HG03064 (cell line): ENCODE measurements at regions not wholly inside any gene's neighbourhood (a gene's known extent, or its start where the extent isn't known, plus 50 kb on each side); places are given as distances from the start of the nearest gene placed in this dataset.
"Not testable (repeated sequence)": the region's sequence is repeated elsewhere in the genome, so short reads cannot be mapped to it uniquely, and the experiment has no call there.

Source experiments
- ATAC-seq: cut with Tn5 transposase; IDR thresholded peaks from one replicate; pipeline ENCODE4 v1.9.1; 2021; ENCODE audit warnings: low read depth; ENCODE audit not compliant: unreplicated experiment

DNA sequence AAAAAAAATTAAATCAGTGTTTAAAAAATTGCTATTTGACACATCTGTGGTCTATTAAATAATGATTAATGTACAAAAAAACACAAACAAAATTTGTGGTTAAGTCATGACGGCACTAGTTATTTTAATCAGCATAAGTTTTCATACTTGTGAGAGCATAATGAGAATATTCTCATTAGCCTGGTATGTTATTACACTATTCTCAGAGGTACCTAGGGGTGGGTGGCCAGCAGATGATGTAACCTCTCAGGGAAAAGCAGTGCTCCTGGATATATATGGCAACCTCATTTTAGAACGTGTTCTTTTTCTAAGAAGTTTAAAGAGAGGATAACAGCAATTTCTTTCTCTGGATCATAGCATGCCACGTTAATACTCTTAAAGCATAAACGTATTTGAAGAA lies 109.2 kb downstream of the GJA1 start:
- no peak for ATAC-seq

DNA sequence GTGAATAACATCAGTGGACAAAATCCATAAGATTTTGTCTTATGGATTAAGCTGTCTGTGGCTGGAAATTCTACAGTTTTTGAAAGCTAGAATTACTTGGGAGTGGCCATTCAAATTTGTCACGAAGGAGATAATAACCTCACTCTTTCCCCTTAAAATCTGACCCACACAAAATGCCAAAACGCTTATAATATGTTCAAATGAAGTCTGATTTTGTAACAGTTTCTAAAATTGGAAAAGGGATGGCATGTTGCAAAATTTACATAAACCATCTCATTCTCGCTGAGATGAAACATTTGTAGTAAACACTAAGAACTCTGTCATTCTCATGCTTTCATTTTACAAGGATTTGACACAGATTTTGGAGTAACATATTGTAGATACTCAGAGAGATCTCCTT lies 112.7 kb downstream of the GJA1 start:
- ATAC-seq: no peak

DNA sequence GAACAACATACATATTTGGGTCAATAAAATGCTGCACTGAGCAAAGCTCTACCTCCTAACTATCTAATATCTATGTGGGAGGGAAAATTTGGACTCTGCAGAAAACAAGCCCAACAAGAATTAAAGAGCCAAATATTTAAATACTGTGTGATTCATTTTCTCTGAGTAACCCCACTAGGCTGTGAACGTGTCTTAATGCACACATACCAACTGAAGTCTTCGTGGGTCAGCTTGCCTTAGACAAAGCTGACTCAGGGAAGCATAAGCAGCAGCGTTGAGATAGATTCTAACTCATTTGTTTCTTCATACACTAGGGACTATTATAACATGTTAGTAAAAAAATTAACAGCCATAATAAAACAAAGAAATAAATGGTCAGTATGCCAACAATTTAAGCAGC lies 114.3 kb downstream of the GJA1 start:
- no peak for ATAC-seq

DNA sequence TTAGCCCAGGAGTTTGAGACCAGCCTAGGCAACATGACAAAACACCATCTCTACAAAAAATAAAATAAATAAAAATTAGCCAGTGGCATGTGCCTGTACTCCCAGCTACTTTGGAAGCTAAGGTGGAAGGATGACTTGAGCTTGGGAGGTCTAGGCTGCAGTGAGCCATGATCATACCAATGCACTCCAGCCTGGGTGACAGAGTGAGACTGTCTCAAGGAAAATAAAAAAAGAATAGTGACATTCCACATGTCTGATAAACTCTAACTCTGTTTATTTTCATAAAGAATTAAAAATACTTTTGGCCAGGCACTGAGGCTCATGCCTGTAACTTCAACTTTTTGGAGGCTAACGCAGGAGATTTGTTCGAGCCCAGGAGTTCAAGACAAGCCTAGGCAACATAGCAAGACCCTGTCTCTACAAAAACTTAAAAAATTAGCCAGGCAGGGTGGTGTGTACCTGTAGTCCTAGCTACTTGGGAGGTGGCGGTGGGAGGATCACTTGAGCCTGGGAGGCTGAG lies 115.1 kb downstream of the GJA1 start:
- no peak for ATAC-seq

DNA sequence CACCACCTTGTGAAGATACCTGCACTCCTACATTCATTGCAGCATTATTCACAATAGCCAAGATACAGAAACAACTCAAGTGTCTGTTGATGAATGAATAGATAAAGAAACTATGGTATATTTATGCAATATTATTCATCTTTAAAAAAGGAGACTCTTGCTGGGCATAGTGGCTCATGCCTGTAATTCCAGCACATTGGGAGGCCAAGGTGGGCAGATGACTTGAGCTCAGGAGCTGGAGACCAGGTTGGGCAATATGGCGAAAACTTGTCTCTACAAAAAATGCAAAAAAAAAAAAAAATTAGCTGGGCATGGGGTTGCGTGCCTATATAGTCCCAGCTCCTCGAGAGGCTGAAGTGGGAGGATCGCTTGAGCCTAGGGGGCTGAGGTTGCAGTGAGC lies 119.8 kb downstream of the GJA1 start:
- ATAC-seq: no peak

DNA sequence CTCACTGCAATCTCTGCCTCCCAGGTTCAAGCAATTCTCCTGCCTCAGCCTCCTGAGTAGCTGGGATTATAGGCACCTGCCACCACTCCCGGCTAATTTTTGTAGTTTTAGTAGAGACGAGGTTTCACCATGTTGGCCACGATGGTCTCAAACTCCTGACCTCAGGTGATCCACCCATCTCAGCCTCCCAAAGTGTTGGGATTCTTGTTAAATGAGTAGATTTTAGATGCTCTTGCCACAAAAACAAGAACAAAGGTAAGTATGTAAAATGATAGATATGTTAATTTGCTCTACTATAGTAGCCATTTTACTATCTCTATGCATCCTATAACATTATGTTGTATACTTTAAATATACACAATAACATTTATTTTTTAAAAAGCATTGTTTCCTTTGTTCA lies 120.7 kb downstream of the GJA1 start:
- not testable (repeated sequence) for ATAC-seq

DNA sequence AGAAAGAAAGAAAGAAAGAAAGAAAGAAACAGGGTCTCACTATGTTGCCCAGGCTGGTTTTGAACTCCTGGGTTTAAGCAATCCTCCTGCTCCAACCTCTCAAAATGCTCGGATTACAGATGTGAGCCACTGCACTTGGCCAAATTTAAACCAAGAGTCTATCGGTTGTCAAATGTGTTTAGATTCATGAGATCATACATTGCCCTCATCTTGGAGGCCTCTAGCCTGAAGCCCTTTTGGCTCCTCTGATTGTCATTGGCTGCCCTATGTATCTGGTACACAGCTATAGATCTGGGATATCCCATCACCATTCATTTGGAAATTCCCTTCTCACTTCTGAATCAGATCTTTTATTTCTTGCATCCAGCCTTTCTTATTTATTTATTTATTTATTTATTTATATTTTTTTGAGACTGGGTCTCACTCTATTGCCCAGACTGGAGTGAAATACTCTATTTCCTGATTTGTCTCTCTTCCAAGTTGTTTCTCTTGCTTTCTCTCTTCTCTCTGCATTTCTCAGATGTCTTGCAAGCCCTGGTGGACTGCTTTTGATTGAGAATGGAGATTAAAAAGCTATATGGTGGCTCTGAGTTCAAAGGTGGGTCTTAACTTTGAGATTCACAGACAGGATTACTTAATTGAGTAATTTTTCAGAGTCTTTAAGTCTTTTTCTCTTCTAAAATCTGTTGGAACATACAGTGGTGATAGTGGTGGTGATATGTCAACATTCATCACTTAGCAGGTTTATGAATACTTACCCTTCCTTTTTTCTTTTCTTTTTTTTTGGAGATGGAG lies 121.9 kb downstream of the GJA1 start:
- no peak for ATAC-seq

DNA sequence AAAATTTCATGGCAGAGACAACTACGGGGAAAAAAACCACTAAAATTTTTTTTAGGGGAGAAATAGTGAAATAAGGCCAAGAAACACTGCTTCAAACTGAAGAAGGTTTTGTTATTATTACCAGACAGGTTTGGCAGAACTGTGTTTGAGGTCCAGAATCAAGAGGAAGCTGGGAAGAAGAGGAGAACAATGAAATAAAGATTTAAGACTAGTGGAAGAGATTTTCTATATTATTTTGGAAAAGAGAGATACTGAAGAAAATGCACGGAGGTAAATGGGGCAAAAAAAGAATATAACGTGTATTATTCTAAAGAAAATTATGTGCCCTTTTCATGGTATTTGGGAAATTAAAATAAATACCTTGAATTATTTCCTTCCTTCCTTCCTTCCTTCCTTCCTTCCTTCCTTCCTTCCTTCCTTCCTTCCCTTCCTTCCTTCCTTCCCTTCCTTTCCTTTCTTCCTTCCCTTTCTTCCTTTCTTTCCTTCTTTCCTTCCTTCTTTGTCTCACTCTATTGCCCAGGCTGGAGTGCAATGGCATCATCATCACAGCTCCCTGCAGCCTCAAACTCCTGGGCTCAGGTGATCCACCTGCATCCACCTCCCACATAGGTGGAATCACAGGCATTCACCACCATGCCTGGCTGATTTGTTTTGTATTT lies 124.3 kb downstream of the GJA1 start:
- no peak for ATAC-seq

DNA sequence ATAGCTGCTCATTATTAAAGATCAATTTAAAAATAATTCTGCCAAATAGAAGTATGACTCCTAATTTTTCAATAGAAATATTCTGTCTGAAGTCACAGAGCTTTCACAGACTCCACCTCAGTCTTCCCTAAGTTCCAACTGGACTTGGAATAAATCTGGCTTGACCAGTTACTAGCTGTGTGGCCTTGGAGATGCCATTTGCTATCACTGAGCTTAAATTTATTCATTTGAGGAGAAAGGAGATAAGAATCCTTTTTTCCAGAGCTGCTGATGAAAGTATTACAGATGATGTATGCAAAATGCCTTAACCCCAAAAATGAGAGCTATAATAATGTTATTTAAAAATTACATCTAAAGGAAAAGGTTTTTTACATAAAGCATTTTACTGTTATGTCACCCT lies 125.0 kb downstream of the GJA1 start:
- no peak for ATAC-seq

DNA sequence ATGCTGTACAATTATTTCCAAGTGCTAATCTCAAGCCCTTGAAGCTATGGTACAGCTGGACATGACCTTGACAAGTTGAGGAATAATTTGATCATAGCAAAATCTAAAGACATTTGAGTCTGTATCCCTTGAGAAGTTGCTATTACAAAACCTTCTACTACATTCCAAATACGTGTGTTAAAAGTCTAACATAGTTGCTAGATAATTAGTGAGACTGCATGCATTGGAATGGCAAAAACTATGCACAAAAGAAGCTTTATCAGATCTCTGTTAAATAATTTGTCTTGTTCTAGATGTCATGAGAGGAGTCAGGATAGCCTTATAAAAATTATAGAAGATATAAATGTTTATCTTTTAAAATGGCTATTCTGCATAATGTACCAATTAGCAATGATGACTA lies 127.8 kb downstream of the GJA1 start:
- ATAC-seq: no peak

DNA sequence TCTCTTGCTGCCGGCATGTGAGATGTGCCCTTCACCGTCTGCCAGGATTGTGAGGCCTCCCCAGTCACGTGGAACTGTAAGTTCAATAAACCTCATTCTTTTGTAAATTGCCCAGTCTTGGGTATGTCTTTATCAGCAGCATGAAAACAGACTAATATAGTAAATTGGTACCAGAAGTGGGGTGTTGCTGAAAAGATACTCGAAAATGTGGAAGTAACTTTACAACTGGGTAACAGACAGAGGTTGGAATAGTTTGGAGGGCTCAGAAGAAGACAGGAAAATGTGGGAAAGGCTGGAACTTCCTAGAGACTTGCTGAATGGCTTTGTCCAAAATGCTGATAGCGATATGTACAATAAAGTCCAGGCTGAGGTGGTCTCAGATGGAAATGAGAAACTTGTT lies 129.1 kb downstream of the GJA1 start:
- not testable (repeated sequence) for ATAC-seq

DNA sequence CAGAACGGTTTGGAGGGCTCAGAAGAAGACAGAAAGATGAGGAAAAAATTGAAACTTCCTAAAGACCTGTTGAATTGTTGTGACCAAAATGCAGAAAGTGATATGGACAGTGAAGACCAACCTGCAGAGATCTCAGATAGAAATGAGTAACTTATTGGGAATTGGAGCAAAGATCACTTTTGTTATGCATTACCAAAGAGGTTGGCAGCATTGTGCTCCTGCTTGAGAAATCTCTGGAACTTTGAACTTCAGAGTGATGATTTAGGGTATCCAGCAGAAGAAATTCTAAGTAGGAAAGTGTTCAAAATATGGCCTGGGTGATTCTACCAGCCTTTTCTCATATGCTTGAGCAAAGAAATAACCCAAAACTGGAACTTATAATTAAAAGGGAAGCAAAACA lies 136.0 kb downstream of the GJA1 start:
- ATAC-seq: no peak

DNA sequence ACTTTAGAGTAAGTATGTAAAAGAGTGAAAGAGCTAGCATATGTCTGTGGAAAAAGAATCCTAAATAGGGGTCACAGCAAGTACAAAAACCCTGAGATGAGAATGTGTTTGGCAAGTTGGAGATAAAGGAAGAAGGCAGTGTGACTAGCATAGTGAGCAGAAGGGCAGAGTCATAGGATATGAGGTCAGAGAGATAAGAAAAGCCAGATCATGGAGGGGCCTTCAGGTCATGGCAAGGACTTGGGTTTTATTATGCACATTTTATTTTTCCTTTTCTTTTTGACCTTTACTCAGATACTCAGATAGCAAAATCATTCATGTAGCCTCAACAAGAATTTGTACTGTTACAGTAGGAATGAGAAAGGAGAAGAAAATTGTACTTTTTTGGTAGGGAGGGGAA lies 138.0 kb downstream of the GJA1 start:
- ATAC-seq: no peak

DNA sequence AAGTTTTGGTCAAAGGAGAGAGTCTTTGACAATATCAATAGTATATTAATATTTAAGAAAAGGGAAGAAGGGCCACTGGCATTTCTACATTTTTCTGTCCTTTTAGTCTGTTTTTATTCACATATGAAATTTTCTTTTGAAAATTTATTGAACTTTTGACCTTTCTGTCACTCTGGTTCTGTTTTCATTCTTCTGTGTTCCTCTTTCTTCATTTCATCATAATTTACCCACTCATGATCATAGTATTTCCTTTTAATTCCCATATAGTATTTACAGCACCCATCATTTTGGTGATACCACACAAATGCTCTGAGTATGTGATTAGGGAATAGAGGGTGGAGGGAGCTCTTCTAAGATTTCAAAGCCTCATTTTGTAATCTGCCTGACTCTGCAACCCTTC lies 142.8 kb downstream of the GJA1 start:
- ATAC-seq: no peak

DNA sequence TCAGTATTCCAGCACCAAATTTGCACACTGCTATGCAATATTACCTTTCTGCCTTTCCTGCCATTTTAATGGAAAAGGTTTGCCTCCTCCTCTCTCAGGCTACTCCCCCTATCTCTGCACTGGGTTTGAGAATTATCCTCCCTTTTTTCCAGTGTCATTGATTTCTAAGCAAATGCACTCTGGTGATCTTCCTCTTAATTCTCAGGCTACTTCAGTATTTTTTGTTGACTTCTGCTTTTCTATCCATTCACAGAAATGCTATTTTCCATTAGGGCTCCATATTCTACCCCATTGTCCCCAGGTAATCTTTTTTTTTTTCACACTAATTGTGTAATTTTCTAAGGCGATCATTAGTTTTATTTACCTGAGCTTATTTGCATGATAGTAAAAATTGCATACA lies 144.0 kb downstream of the GJA1 start:
- no peak for ATAC-seq

DNA sequence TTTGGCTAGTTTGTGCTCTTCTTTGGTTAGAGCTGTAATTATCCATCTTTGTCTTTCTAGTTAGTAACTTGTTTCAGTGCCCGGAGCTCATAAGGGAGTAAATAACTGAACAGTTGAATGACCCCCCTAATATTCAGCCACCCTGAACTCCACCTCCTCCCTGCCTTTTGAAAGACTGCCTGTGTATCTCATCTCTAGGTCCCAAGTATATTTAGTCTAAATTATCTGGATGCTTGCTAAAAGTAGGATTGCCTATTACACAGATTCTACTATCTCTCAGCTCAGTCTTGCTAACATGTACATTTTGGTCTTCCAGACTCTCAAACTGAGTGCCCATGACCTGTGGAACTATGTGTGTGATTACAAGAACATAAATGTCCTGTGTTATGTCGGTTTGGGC lies 145.9 kb downstream of the GJA1 start:
- ATAC-seq: no peak

DNA sequence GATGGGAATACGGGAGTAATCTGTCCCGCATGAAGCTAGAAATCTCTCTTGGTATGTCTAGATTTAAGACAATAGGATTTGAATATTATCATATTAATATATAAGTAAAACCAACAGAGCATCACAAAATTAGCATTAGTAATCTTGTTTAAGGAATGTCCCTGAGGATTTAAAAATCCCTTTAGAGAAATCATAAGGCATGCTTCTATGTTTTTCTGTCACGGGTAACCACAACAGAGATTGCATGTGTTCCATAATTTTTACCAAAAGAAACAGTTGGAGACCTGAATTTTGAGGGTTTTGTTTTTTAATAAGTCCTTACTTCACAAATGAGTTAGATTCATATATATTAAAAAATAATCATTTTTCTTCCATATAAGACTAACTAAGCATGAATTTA lies 146.8 kb downstream of the GJA1 start:
- no peak for ATAC-seq

DNA sequence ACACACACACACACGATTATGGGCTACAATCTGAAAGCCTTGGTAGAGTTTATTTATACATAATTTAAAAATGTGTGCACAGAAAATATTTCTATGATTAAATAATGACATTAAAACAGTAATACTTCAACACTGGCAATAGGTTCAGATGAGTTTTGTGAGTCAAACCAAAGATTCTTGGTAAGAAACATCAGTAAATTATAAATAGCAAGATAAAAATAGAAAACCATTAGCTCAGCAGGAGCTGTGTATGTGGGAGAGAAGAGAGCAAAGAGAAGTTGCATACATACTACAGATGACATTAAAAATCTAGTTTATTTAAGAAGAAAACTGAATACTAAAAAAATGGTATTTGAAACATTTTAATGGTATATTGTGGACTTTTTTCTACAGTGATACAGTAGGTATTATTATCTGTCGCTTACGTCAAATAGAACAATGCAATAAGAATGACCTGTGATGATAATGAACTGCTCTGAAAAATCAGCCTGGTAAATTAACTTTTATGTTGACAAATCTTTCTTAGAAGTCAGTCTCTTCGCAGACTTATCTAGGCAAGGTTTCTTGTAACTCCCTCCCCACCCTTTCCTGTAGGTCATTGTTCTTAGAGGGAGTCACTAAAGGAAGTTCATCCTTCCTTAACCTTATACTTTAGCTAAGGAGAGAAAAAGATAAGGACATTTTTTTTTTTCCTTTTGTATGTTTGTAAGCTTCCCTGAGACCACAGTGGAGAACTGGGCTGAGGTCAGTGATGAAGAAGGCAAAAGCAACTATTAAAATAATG lies 149.3 kb downstream of the GJA1 start:
- no peak for ATAC-seq

DNA sequence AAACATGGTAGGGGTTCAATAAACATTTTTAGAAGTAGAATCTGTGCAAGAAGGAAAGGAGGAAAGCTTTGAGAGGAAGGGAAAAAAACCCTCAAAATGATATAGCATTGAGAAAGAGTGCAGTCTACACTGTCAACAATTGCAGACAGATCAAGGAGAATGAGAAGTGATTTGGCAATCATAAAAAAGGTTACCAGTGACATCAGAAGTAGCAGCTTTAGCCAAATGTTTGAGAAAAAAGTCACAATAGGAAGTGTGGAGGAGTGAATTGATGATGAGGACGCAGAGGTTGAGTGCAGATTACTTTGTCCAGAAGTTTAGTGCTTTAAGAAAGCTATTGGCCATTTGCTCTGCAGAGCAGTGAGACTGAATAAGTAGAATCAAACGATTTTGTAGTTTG lies 155.0 kb downstream of the GJA1 start:
- ATAC-seq: no peak

DNA sequence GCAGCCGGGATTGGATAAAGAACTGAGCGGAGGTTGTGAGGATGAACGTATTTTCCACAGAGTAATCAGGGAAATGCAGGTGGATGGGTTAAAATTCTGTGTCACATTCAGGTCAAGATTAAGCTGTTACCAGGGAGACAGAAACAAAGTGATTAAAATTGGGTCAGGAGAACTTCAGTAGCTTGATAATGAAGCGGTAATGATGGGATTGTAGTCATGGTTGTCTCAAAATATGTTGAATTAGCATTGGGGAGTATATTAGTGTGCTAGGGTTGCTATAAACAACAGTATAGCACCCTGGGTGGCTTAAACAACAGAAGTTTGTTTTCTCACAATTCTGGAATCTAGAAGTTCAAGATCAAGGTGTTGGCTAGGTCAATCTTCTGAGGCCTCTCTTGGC lies 155.5 kb downstream of the GJA1 start:
- no peak for ATAC-seq

DNA sequence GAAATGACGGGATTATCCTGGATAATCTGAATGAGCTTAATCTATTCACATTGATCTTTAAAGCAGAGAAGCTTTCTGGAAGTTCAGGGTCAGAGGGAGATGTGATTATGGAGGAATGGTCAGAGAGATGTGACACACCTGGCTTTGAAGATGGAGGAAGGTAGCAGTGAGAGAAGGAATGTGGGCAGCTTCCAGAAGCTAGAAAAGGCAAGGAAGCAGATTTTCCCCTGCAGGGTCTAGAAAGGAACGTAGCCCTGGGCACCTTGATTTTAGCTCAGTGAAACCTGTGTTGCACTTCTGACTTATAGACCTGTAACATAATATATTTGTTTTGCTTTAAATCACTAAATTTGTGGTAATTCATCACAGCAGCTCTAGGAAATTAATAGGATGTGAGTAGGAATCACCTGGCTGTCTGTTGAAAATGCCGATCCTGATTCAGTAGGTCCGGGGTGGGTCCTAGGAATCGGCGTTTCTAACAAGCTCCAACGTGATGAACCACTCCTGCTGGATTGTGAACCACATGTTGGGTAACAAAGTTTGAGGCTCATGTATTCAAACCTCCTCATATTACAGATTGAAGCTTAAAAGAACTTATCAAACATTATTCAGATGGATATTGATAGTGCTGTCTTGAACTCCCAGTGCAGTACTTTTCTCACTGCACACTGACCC lies 157.0 kb downstream of the GJA1 start:
- ATAC-seq: no peak
